Chondrocyte (in vitro differentiated cells): ENCODE measurements at regions not wholly inside any gene's neighbourhood (a gene's known extent, or its start where the extent isn't known, plus 50 kb on each side); places are given as distances from the start of the nearest gene placed in this dataset.
"Not testable (repeated sequence)": the region's sequence is repeated elsewhere in the genome, so short reads cannot be mapped to it uniquely, and the experiment has no call there.

Experiments used
- DNase-seq: peaks from one replicate; pipeline ENCODE4 v3.0.0; 2021; ENCODE audit warnings: mixed read lengths, low spot score
- H3K27ac Mint-ChIP-seq: one replicate; pipeline ENCODE4 v1.8.0; 2021; ENCODE audit warnings: mild to moderate bottlenecking, moderate library complexity, mixed read lengths; ENCODE audit not compliant: unreplicated experiment
- H3K27me3 Mint-ChIP-seq: 2 replicates; pipeline ENCODE4 v1.8.0; 2021; ENCODE audit warnings: low read depth, mixed read lengths
- H3K36me3 Mint-ChIP-seq: 2 replicates; pipeline ENCODE4 v1.8.0; 2021; ENCODE audit warnings: low read depth, mixed read lengths
- H3K4me1 Mint-ChIP-seq: 2 replicates; pipeline ENCODE4 v1.8.0; 2021; ENCODE audit warnings: low read depth, mild to moderate bottlenecking, mixed read lengths
- H3K4me3 Mint-ChIP-seq: one replicate; pipeline ENCODE4 v1.8.0; 2021; ENCODE audit warnings: mild to moderate bottlenecking, moderate library complexity, mixed read lengths; ENCODE audit not compliant: unreplicated experiment
- H3K9me3 Mint-ChIP-seq: 2 replicates; pipeline ENCODE4 v1.8.0; 2021; ENCODE audit warnings: low read depth, mixed read lengths
- TF ChIP-seq, protein P1 (sequence below): fragments of 200-600 bp; sonication (generic); IDR thresholded peaks from 2 replicates; pipeline ENCODE4 v1.5.0; 2021; ENCODE audit warnings: antibody characterized with exemption, mild to moderate bottlenecking, moderate library complexity

DNA sequence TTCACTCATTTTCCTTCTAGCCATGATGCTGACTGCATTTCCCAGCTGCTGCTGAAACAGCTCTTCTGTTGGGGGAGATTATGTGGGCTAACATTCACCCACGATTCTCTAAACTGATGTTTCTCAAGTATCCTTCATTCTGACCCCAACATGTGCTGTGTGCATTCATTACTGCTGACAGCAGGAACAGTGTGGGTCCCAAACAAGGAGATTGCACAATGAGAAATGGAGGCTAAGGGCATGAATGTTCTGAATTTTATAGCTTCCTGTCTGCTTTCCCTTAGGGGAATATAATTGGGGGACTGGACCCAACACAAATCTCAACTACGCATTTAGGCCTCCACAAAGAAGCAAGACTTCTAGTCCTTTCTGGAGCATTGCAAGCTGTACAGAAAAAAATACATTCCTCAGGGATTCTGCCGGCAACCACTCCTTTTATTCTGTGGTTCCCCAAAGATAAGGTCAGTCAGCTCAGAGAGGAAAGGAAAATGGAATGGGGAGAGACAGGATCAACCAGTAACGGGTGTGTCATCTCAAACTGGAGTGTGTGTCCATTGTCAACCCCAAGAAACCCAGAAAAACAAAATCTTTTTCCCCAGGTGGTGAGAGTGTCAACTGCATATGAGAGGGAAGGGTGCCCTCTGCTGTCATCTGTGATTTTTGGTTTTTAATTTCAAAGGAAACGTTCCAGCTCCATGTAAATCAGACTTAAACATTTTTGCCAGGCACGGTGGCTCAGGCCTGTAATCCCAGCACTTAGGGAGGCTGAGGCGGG is 81.5 kb upstream of the EGFL6 start:
- Mint-ChIP-seq H3K4me3 (no peak overlapping the region), H3K9me3 (peaks cover 7% of the 10 kb centered on the region), H3K27ac (peak overlapping the region; percentile 89), H3K4me1 (peaks cover 45% of the 10 kb centered on the region), H3K27me3 (no peaks in the 10 kb centered on the region), H3K36me3 (no peaks in the 10 kb centered on the region)
- TF ChIP-seq, protein P1, sequence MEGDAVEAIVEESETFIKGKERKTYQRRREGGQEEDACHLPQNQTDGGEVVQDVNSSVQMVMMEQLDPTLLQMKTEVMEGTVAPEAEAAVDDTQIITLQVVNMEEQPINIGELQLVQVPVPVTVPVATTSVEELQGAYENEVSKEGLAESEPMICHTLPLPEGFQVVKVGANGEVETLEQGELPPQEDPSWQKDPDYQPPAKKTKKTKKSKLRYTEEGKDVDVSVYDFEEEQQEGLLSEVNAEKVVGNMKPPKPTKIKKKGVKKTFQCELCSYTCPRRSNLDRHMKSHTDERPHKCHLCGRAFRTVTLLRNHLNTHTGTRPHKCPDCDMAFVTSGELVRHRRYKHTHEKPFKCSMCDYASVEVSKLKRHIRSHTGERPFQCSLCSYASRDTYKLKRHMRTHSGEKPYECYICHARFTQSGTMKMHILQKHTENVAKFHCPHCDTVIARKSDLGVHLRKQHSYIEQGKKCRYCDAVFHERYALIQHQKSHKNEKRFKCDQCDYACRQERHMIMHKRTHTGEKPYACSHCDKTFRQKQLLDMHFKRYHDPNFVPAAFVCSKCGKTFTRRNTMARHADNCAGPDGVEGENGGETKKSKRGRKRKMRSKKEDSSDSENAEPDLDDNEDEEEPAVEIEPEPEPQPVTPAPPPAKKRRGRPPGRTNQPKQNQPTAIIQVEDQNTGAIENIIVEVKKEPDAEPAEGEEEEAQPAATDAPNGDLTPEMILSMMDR, result peak; percentile 89
- no peak for DNase-seq

DNA sequence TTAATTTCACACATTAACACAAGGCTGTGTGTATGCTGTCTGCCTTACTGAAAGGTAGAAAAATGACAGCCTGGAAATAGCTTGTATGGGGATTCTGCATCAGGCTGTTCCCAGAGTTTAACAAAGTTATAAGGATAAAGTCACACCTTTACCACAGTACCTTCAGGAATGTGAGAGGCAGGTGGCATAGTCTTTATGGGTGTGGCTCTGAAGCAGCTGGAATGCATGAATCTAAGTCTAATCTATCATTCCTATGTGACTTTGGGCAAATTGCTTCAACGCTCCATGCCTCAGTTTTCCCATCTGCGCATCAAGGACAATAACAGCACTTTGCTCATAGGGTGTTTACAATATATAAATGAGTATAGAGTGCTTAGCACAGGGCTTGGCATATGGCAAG is 84.2 kb upstream of the EGFL6 start:
- no peak for DNase-seq
- no peak overlapping the region for H3K4me3 Mint-ChIP-seq
- TF ChIP-seq, protein P1, result no peak
- peaks cover 50% of the 10 kb centered on the region for H3K4me1 Mint-ChIP-seq
- peaks cover 12% of the 10 kb centered on the region for H3K9me3 Mint-ChIP-seq
- H3K27ac Mint-ChIP-seq, result no peak overlapping the region
- no peaks in the 10 kb centered on the region for H3K27me3 Mint-ChIP-seq
- H3K36me3 Mint-ChIP-seq, result no peaks in the 10 kb centered on the region

DNA sequence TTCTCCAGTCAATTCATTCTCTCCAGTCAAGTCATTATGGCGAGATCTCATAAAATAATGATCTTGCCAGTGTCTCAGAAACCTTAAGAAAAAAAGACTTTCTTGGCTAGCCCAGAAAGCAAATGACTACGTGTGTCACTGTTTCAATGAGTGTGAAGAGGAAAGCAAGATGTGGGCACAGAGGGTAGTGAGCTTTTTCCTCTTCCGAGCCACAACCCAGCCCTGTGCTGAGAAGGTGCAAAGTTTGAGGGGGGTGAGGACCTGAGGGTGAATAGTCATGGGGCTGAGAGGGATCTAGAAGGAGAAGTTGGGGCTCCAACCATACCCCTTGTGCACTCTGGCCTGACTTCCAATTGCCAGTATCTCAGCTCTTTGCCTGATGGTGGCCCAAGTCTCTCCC is 85.6 kb upstream of the EGFL6 start:
- TF ChIP-seq, protein P1, result no peak
- Mint-ChIP-seq H3K27ac (no peak overlapping the region), H3K27me3 (no peaks in the 10 kb centered on the region), H3K4me3 (no peak overlapping the region), H3K36me3 (no peaks in the 10 kb centered on the region), H3K9me3 (peaks cover 17% of the 10 kb centered on the region), H3K4me1 (peaks cover 42% of the 10 kb centered on the region)
- no peak for DNase-seq

DNA sequence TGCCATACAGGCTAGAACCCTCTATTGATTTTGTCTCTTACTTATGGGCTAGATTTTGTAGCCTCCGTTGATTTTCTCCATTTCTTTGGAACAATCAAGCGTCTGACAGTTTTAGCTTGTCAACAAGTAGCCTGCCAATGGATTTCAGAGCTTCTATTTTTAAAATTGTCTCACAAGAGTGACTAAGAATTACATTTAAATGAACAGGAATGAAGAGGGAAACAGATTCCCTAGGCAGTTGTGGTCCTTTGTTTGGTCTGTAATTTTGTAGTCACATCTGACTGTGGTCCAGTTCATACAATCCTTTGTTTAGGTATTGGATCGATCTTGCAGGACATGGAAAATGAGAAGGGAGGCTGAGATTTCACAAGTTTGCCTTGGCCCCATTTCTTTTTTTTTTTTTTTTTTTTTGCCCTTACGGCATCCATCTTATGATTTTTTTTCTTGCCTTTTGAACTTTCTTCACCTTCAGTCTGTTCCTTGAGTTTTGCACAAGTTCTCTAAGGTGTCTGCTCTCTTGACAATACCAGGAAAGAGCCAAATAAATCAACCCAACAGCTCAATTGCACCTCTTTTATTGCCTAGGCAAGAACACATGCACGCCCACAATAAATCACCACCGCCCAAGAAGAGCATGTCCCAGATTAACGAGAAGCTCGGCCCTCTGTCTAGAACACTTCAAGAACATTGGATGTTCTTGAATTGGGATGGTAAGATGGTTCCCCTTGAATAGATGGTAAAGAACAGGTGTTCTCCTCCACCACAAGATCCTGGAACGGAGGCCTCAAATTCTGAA is 86.5 kb upstream of the EGFL6 start:
- Mint-ChIP-seq H3K36me3 (no peaks in the 10 kb centered on the region), H3K9me3 (peaks cover 17% of the 10 kb centered on the region), H3K27ac (peak overlapping the region; percentile 85), H3K27me3 (no peaks in the 10 kb centered on the region), H3K4me3 (no peak overlapping the region), H3K4me1 (peaks cover 33% of the 10 kb centered on the region)
- TF ChIP-seq, protein P1, result no peak
- DNase-seq, result no peak

DNA sequence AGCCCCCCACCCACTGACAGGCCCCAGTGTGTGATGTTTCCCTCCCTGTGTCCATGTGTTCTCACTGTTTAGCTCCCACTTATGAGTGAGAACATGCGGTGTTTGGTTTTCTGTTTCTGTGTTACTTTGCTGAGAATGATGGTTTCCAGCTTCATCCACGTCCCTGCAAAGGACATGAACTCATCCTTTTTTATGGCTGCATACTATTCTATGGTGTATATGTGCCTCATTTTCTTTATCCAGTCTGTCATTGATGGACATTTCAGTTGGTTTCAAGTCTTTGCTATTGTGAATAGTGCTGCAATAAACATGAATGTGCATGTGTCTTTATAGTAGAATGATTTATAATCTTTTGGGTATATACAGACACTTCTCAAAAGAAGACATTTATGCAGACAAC is 88.6 kb upstream of the EGFL6 start:
- Mint-ChIP-seq H3K9me3 (peaks cover 20% of the 10 kb centered on the region), H3K4me1 (peaks cover 15% of the 10 kb centered on the region)
- not testable (repeated sequence) for DNase-seq, H3K36me3 Mint-ChIP-seq, H3K27ac Mint-ChIP-seq, H3K4me3 Mint-ChIP-seq, H3K27me3 Mint-ChIP-seq
